HUDEP-2 (cell line): ENCODE measurements at regions not wholly inside any gene's neighbourhood (a gene's known extent, or its start where the extent isn't known, plus 50 kb on each side); places are given as distances from the start of the nearest gene placed in this dataset.
"Not testable (repeated sequence)": the region's sequence is repeated elsewhere in the genome, so short reads cannot be mapped to it uniquely, and the experiment has no call there.

ENCODE experiments used
- DNase-seq, 76 experiments: peaks; one replicate each; lab custom pipeline; 2025; ENCODE audit not compliant: unreplicated experiment in 76 of 76; lab: John Stamatoyannopoulos, UW

GRCh38 chr6:21282360-21282759 is 311.2 kb upstream of the SOX4 start:
- DNase-seq = not testable (repeated sequence)

- no peak for DNase-seq
Measured at GRCh38 chr6:21284166-21284565, 309.4 kb upstream of the SOX4 start.

DNA sequence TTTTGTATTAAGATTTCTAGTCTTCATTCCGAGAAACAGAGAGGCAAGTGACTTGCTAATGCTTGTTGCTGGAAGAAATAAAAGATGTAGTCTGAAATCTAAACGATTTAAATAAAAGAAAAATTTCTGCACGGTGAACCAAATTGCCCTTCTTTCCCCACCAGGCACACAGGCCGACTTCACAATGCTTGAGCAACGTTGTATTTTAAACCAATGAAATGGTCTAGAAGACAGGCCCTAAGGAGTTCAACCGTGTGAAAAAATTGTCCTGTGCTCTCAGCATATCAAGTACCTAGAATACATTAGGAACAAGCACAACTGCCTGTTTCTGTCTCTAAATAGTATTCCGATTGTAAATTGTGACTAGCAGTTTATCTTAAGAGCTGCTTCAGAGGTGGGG is 308.8 kb upstream of the SOX4 start:
- no peak for DNase-seq

DNA sequence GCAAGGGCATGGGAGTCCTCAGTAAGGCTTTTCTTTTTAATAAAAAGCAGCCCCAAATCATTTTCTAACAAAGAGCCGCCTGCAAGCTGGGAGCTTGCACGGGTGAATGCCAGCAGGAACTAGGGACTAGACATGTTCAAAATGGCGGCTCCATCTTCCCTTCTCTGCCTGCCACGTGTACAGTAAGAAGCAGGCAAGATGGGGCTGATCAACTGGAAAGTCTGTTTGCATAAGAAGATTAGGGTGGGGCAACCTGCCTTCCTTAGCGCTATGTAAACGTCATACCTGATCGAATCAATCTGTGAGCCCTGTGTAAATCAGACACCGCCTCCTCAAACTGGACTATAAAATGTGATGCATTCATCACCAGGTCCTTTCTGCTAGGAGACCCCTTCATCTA is 299.4 kb upstream of the SOX4 start:
- no peak for DNase-seq

DNA sequence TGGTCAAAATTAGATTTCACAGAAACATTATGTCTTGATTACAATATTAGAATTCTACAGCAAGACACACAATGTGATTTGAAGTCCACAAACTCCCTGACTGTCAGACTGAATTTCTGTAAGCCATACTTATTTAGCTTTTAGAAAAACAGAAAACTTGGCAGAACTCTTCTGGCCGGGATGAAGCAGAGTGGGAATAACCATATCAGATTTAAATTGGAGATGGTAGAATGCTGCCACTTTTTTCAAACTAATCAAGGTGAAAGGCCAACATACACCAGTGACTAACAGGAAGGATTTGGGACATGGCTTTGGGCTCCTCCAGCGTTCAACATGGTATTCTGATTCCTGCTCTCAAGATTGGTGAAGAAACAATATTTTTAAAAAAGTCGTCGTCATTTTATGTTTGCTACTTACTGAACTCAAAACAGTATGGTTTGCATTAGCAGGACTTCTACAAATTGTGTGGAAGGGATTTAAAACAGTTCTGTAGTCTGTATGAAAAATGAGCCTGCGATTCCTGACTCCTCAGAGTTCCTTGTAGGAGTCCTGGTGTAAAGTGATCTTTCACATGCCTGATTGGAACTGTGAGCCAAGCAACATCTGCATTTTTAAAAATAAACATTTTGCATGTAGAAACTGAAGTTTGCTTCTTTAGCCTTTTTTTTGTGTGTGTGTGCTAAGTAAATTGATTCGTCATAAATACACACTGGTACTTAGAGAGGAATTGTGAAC is 297.9 kb upstream of the SOX4 start:
- DNase-seq = no peak

DNA sequence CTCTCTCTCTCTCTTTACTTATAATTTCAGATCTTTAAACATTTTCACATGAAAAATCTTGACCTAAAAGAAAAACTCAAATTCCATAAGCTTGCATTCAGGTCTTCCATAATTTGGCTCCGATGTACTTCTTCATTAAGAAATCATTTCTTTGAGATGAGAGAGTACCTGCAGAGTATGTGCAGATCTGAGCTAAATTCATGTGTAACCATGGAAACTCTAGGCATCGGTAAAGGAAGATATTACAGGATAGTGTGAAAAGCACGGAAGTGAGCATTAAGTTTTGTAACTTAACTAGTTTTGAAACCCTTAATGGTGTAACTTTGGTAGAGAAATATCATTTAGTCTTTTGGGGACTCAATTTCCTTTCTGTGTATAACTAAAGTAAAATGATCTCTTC is 295.9 kb upstream of the SOX4 start:
- no peak for DNase-seq

GRCh38 chr6:21299216-21299615 is 294.3 kb upstream of the SOX4 start:
- no peak for DNase-seq

DNA sequence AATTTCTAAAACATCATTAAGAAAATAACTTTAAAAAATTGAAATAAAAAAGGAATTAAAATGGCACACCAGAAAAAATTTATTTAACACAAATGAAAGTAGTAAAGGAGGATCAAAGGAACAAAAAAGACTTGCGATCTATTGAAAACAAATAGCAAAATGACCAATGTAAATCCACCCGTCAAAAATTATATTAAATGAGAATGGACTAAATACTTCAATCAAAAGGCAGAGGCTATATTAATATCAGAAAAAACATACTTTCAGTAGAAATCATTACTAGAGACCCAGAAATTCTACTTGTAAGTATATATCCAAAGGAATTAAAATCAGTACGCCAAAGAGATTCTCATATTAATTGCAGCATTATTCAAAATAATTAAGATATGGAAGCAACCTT is 293.1 kb upstream of the SOX4 start:
- no peak for DNase-seq

- DNase-seq = no peak
Measured at GRCh38 chr6:21305893-21306332, 287.6 kb upstream of the SOX4 start.

- DNase-seq = no peak
Measured at GRCh38 chr6:21306546-21306945, 287.0 kb upstream of the SOX4 start.

- DNase-seq = no peak
Measured at GRCh38 chr6:21309807-21310221, 283.7 kb upstream of the SOX4 start.

DNA sequence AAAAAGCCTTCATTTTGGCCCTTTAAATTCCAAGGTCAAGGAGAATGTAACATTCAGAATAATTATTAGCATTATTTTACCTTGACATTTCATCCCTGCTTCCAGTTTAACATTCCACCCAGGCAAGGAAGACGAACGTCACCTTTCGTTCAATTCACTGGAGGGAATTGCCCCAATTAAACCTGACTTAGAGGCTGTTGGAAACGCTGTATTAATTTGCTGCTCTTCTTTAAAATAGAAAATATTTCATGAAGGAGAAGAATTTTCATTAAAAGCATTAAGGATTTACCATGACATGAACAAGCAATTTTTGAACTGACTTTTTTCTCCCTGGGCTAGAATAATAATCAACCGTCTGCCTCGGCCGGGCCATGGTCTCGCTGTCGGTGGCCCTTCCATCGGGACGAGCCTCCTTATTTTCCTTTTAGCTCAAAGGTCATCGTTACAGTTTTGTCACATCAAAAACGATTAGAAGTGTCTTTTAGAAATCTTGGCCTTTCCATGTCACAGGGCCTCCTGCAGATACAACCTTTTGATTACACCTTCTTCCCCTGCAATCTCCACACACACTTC is 282.9 kb upstream of the SOX4 start:
- DNase-seq = no peak

DNA sequence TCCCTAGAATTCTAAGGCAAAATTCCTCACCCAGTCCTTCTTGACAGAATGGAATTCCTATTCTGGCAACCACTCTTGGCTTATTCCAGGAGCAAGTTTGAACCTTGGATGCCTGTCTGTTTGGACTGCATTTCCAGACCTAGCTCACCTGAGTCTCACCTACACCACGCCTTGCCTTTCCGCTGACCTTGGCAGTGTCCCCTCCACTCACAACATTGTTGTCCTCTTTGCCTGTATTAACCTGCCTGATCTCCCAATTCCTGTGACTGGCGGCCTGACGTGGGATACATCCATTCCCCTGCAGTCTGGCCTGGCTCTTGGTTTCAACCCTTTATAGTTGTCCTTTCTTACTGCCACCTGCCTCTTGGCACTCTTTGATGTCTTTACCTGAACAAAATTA is 281.4 kb upstream of the SOX4 start:
- no peak for DNase-seq

GRCh38 chr6:21317642-21318041 is 275.9 kb upstream of the SOX4 start:
- no peak for DNase-seq

DNA sequence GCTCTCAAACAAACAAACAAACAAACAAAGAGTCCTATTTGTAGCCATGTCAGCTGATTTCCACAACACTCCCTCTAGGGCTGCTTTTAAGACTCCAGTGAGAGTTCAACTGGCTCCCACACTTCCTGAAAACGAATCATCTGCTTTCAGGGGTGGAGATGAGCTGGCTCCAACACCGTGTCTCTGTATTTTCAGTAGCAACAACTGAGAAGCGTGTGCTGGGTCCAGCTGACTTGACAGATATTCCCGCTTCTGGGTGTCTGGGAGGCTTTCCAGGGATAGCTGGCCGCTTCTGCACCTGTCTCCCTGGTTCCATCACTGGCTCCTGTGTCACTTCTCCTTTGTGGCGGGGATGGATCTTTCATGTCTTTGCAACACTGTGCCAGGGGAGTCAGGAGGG is 272.5 kb upstream of the SOX4 start:
- DNase-seq = no peak

GRCh38 chr6:21321531-21321930 is 272.0 kb upstream of the SOX4 start:
- DNase-seq = no peak

GRCh38 chr6:21323577-21323976 is 270.0 kb upstream of the SOX4 start:
- no peak for DNase-seq

DNA sequence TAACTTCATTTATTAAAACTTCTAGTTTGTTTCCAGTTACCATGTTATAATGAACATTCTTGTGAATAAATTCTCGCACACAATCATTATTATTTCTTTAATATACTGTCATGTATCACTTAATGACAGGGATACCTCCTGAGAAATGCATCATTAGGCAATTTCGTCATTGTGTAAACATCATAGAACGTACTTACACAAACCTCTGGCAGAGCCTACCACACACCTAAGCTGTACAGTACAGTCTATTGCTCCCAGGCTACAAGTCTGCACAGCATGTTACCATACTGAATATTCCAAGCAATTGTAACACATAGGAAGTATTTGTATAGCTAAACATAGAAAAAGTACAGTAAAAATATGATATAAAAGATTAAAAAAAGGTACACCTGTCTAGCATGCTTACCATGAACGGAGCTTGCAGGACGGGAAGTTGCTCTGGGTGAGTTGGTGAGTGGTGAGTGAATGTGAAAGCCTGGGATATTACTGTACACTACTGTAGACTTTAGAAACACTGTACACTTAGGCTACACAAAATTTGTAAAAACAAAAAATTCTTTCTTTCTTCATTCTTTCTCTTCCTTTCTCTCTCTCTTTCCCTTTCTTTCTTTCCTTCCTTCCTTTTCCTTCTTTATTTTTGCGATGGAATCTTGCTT is 268.2 kb upstream of the SOX4 start:
- DNase-seq = no peak

DNA sequence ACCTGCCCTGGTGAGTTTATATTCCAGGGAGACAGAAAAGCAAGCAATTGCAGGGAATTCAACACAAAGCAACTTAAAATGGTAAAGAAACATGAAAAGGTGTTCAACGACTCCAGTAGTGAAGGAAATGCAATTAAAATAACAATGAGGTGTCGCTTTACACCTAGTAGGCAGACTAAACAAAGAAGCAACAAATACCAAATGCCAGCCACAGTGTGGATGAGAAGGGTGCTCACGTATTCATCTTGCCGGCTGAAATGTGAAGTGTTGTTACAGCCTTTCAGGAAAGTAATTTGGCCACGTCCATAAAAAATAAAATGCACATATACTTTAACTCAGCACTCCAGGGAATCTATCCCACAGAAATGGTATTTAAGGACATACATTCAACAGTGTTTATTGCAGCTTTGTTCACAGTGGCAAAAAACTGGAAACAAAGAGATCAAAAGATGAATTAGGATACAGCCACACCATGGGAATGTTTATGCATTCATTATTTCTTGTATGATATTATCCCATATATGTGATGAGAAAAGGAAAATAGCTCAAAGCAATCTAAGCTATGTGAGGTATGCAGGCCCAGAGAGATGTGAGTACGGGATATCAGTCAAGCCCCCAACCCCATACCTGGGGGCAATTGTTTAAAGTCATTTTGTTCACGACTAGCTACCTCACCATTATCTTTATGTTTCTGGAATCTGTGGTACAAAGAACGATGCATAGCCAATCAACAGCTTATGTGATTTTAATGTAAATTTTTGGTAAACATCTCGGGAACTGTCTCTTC is 266.0 kb upstream of the SOX4 start:
- no peak for DNase-seq

- no peak for DNase-seq
Measured at GRCh38 chr6:21331235-21331634, 262.3 kb upstream of the SOX4 start.

DNA sequence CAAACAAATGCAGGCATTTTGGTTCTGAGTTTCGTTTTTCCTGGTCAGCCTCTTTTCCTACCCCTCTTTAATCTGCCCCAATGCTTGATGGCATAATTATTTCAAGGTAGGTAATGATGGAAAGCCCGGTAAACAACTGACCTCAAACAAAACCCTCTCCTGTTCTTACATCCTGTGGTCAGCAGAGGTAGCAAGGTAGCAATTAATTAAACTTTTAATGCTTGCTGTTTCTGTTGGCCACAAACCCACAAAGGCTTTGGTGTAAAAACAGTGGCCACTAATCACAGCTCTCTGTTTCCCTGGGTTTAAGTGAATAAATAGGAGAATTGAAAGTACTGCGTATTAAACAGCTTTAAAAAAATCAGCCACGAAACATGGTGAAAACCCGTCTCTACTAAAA is 261.5 kb upstream of the SOX4 start:
- no peak for DNase-seq
